ENCODE measurements at regions not wholly inside any gene's neighbourhood (a gene's known extent, or its start where the extent isn't known, plus 50 kb on each side); places are given as distances from the start of the nearest gene placed in this dataset.

GRCh38 chr1:175865041-175865766 lies 121.8 kb upstream of the TNR start:
- DNase-seq (ENCODE audit: low read depth in 2 of 2), result no peak

GRCh38 chr1:175864625-175865024 lies 121.2 kb upstream of the TNR start:
- no peak for DNase-seq (ENCODE audit: low read depth in 2 of 2)

DNA sequence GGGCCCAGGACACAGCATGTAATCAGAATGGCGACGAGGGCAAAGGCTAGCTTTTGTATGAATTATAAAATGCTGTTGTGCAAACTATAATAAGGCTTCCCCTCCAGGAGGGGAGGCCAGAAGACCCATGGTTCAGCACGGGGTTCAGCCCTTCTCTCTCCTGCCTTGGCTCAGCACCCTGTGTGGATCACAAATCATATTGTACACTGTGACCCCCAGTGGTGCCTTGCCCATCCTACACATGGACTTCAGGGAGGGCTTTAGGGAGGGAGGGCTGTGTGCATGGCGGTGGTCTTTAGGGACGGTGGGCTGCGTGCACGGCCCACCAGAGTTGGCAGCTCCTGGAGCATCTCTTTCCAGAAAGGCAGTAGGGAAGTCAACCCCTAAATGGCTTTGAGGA lies 120.8 kb upstream of the TNR start:
- DNase-seq (ENCODE audit: low read depth in 2 of 2), result no peak

DNA sequence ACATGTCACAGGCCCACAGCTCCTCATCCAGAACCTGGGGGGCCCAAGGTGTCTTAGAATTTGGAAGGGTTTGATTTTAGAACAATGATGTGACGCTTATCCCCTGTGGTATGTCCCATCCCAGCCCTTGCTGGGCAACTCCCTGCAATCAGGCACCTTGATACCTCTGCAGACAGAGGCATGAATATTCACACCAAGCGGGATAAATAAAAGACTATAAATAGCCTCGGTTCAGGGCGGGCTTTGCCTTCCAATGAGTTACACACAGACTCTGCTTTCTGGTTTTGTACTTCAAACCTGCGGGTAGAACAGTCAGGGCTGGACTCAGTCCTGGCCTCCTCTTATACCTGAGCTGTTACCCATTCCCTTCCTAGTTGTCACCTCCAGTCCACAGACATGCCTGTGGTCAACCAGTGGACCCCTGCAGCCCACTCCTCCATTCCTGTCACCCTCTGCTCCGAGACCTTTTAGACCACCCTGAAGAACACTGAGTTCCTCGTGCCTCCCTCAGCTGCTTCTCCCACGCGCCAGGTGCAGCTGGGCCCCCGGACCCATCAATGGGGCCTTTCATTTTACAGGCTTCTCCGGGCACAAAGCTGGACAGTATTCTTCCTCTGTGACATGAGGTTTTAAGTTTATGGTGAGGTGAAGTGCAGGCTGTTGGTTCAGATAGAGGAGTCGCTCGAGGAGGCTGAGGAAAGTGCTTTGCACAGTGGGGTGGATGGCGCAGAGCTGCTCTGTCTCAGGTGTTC lies 120.1 kb upstream of the TNR start:
- DNase-seq (ENCODE audit: low read depth in 2 of 2), result no peak

DNA sequence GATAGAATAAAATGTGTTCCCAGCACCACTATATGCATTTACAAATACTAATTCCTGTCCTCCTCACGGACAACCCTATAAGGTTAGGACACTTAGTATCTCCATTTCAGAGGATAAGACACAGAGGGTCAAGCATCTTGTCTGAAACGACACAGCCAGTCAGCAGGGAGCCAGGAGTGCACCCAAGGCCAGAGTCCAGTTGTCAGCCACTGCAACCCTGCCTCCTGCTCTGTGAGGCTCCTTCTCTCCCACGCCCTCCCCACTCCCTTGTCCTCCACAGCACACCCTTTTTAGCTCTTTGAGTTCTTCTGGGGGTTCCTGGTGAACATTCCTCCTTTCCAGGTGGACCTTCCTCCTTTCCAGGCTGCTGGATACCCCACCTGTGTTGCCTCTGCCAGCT lies 119.0 kb upstream of the TNR start:
- DNase-seq (ENCODE audit: low read depth in 2 of 2), result no peak

GRCh38 chr1:175861626-175862367 lies 118.4 kb upstream of the TNR start:
- DNase-seq (ENCODE audit: low read depth in 2 of 2), result no peak

GRCh38 chr1:175857756-175858155 lies 114.4 kb upstream of the TNR start:
- no peak for DNase-seq (ENCODE audit: low read depth in 2 of 2)

GRCh38 chr1:175853681-175854080 lies 110.3 kb upstream of the TNR start:
- DNase-seq (ENCODE audit: low read depth in 2 of 2), result no peak

DNA sequence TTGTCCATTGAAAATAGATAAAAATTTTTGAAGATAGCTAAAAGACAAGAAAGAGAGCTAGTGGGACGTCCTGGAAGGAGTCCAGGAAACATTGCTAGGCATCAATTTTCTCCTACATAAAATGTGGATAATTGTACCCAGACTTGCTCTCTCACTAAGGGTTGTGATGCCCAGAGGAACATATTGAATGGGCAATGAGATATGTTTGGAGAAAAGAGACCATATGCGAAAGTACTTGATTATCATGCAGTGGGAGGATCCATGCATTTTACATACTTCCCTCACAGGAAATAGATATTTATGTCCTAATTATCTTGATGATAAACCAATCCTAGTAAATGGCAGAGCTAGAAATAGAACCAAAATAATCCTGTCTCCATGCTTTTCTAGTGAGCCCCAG lies 108.4 kb upstream of the TNR start:
- DNase-seq (ENCODE audit: low read depth in 2 of 2), result no peak

- DNase-seq (ENCODE audit: low read depth in 2 of 2), result no peak
Observed at GRCh38 chr1:175848329-175848728, 104.9 kb upstream of the TNR start.

- no peak for DNase-seq (ENCODE audit: low read depth in 2 of 2)
Observed at GRCh38 chr1:175845985-175846384, 102.6 kb upstream of the TNR start.

- no peak for DNase-seq (ENCODE audit: low read depth in 2 of 2)
Observed at GRCh38 chr1:175845338-175845737, 101.9 kb upstream of the TNR start.

GRCh38 chr1:175844877-175845276 lies 101.5 kb upstream of the TNR start:
- no peak for DNase-seq (ENCODE audit: low read depth in 2 of 2)

- no peak for DNase-seq (ENCODE audit: low read depth in 2 of 2)
Observed at GRCh38 chr1:175842550-175842949, 99.2 kb upstream of the TNR start.

GRCh38 chr1:175841738-175842187 lies 98.4 kb upstream of the TNR start:
- DNase-seq (ENCODE audit: low read depth in 2 of 2), result no peak

DNA sequence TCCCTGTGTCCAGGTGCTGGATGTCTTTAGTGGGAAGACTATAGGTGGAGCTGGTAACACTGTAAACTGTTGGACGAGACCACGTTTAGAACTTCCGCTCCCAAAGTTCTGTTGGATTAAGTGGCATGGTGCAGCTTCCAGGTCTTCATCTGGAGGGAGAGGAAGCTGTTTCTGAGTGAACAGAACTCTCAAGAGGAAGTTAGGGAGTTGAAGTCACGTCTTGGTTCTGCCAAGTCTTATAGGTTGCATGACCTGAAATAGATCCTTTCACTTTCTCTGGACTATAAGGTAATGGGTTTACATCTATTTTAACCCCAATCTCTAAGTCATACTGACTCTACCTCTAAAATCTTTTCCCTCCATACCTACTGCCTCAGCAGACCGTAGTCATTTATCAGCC lies 97.4 kb upstream of the TNR start:
- no peak for DNase-seq (ENCODE audit: low read depth in 2 of 2)

- no peak for DNase-seq (ENCODE audit: low read depth in 2 of 2)
Observed at GRCh38 chr1:175839779-175840669, 96.6 kb upstream of the TNR start.

DNA sequence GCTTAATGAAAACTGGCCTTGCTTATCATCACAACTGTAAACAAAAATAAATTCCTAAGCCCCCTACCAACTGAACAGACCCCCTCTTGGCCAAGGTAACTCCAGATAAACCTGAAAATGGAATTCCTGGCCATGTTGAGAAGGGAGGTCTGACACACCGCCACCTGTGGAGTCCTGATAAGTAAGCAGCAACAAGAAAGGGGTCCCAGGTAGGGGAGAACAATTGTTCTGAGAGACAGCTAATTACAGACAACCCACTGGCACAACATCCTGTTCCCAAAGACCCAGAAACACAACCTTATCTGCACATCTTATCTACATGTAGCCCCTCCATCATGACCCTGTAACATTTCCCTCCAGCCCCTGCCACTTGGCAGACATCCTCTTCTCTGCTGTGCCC lies 91.2 kb upstream of the TNR start:
- DNase-seq (ENCODE audit: low read depth in 2 of 2), result no peak

DNA sequence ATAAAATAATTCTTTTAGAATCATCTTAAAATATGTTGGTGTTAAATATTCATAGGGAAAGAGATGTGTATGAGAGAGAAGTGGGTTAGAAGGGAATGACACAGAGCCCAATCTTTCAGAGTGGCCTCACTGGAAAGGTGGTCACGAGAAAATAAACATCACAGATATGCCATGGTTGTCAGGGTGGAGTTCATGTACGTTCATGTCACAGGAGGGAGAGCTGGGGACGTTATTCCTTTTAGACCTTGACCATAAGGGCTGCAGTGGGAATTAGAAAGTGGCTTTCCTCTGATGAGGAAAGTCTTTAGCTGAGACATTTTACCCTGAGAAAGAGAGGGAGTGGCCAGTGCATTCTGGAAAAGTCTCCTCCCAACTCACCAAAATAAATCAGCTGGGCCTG lies 90.6 kb upstream of the TNR start:
- DNase-seq (ENCODE audit: low read depth in 2 of 2), result no peak

DNA sequence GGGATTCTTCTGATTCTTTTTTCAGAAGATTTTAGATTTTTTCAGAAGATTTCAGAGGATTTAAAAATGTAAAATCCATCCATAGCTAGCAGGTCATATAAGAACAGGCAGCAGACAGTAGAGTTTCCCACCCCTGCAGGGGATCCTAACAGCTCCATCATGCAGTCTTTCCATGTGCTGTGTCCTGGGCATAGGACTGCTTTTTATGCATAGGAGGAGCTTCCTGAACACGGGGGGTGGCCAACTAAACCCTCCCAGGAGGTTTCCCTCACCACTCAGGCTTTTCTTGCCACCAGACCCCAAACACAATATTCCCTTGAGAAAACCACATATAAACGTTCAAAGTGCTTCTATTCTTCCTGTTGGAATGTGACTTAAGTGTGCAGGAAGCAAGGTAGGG lies 90.1 kb upstream of the TNR start:
- no peak for DNase-seq (ENCODE audit: low read depth in 2 of 2)

DNA sequence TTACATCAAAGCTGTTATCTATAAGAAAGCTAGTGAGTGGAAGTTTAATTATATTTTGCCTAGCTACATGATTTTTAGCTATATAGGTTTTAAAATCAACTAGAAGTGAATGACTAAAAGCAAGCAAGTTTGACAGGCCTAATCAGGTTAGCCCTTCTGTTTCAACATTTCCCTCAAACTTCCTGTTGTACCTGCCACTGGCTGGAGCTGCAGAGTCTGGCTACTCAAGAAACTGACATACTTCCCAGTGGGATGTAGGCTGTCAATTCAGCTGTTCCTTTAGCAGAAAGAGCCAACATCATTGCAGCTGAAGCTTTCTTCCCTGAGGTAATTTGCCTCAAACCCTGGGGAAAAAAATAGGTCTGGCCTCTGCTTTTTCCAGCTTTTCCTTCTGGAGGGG lies 87.1 kb upstream of the TNR start:
- no peak for DNase-seq (ENCODE audit: low read depth in 2 of 2)

- no peak for DNase-seq (ENCODE audit: low read depth in 2 of 2)
Observed at GRCh38 chr1:175829845-175830244, 86.5 kb upstream of the TNR start.

Measured in stimulated activated CD4-positive, alpha-beta T cell treated with anti-CD3 and anti-CD28 coated beads, Interleukin-4, amount 100 ng/mL, for 48 hours (primary cell).